HCT116 (cell line): ENCODE measurements at regions not wholly inside any gene's neighbourhood (a gene's known extent, or its start where the extent isn't known, plus 50 kb on each side); places are given as distances from the start of the nearest gene placed in this dataset.

Source experiments
- ATAC-seq: fragments of 200-7000 bp; cut with Tn5 transposase; 2 replicates; pipeline ENCODE4 v1.9.1; 2020; ENCODE audit warnings: mild to moderate bottlenecking, moderate library complexity
- BruUV-seq: library from RNA; stranded (reverse); fragments of 400-500 nt; replicated peaks from 2 replicates; lab custom pipeline; 2021; lab: Mats Ljungman, UMichigan
- CTCF ChIA-PET: fragments of 300-600 bp; sonication (Branson Sonifier 250); formaldehyde crosslinking; loops from one replicate; lab custom pipeline; 2021; ENCODE audit warnings: antibody characterized with exemption; lab: Charles Lee
- POLR2A ChIA-PET: fragments of 300-600, 350-600 bp; sonication (Branson Sonifier 250); formaldehyde crosslinking; loops from one replicate; lab custom pipeline; 2021; ENCODE audit warnings: antibody characterized with exemption; lab: Charles Lee
- RAD21 ChIA-PET, 2 experiments: fragments of 300-600 bp; sonication (Branson Sonifier 250); formaldehyde crosslinking; loops; one replicate each; lab custom pipeline; 2023; ENCODE audit warnings: low total read pairs in 2 of 2; ENCODE audit not compliant: uncharacterized antibody in 2 of 2, unreplicated experiment in 2 of 2, low non-redundant PET in 1 of 2; lab: Charles Lee
- DNase-seq: peaks from one replicate; pipeline ENCODE4 v3.0.0-alpha.2; 2010; ENCODE audit warnings: low read depth, low spot score
- H2AFZ ChIP-seq: fragments of 200-600 bp; shearing (Covaris generic), sonication (generic); 2 replicates; pipeline ENCODE4 v1.6.1; 2017; ENCODE audit warnings: low read depth, mixed run types, mixed read lengths, antibody characterized with exemption, low read length; ENCODE audit not compliant: poor library complexity, severe bottlenecking
- H3K27ac ChIP-seq: 2 replicates; pipeline ENCODE4 v1.5.1; 2012; ENCODE audit warnings: low read depth, low read length
- H3K27me3 ChIP-seq: fragments of 200-600 bp; sonication (generic); 2 replicates; pipeline ENCODE4 v1.6.1; 2016; ENCODE audit warnings: mixed run types, low read length, mixed read lengths; ENCODE audit not compliant: insufficient read depth
- H3K36me3 ChIP-seq, 2 experiments: fragments of 200-500 bp in 1 of 2; fragments of 200-600 bp in 1 of 2; sonication (Bioruptor generic) in 1 of 2; sonication (generic) in 1 of 2; 2 replicates each; pipeline versions ENCODE4 v1.5.1 to v1.6.1; 2014 to 2016; ENCODE audit warnings: low read length in 2 of 2, inconsistent platforms in 1 of 2, mixed read lengths in 1 of 2, mixed run types in 1 of 2; ENCODE audit not compliant: insufficient read depth in 2 of 2, control insufficient read depth in 1 of 2
- H3K4me1 ChIP-seq, 2 experiments: fragments of 200-600 bp in 1 of 2; sonication (generic) in 1 of 2; 2 replicates each; pipeline versions ENCODE4 v1.5.1 to v1.6.1; 2012 to 2017; ENCODE audit warnings: low read length in 2 of 2, inconsistent platforms in 1 of 2, mild to moderate bottlenecking in 1 of 2, mixed read lengths in 1 of 2, mixed run types in 1 of 2, moderate library complexity in 1 of 2; ENCODE audit not compliant: insufficient read depth in 2 of 2, control insufficient read depth in 1 of 2
- H3K4me2 ChIP-seq: fragments of 200-600 bp; sonication (generic); 2 replicates; pipeline ENCODE4 v1.6.1; 2017; ENCODE audit warnings: mixed run types, low read length, mixed read lengths
- H3K4me3 ChIP-seq, 2 experiments: fragments of 200-600 bp in 1 of 2; sonication (generic) in 1 of 2; replicated peaks in 1 of 2; 2 replicates each; pipeline ENCODE4 v1.5.1; 2011 to 2016; ENCODE audit warnings: low read length in 2 of 2, control low read depth in 1 of 2, low read depth in 1 of 2, mild to moderate bottlenecking in 1 of 2, mixed read lengths in 1 of 2, mixed run types in 1 of 2
- H3K79me2 ChIP-seq: fragments of 200-600 bp; sonication (generic); 2 replicates; pipeline ENCODE4 v1.6.1; 2017; ENCODE audit warnings: mild to moderate bottlenecking, mixed run types, low read length, moderate library complexity, mixed read lengths; ENCODE audit not compliant: insufficient read depth
- H3K9ac ChIP-seq: fragments of 200-600 bp; sonication (generic); 2 replicates; pipeline ENCODE4 v1.6.1; 2016; ENCODE audit warnings: low read length, mixed read lengths
- H3K9me2 ChIP-seq: fragments of 200-600 bp; sonication (generic), shearing (Covaris generic); 2 replicates; pipeline ENCODE4 v1.6.1; 2017; ENCODE audit warnings: mixed run types, mild to moderate bottlenecking, moderate library complexity; ENCODE audit not compliant: insufficient read depth
- H3K9me3 ChIP-seq, 2 experiments: fragments of 200-500 bp in 1 of 2; fragments of 200-600 bp in 1 of 2; sonication (Bioruptor generic) in 1 of 2; sonication (generic) in 1 of 2; 2 replicates each; pipeline ENCODE4 v1.6.1; 2014 to 2017; ENCODE audit warnings: low read length in 2 of 2, mixed read lengths in 2 of 2, inconsistent platforms in 1 of 2, low read depth in 1 of 2, mild to moderate bottlenecking in 1 of 2, mixed run types in 1 of 2, moderate library complexity in 1 of 2; ENCODE audit not compliant: control insufficient read depth in 1 of 2, insufficient read depth in 1 of 2
- H4K20me1 ChIP-seq: fragments of 200-600 bp; sonication (generic), shearing (Covaris generic); 2 replicates; pipeline ENCODE4 v1.6.1; 2017; ENCODE audit warnings: mixed run types, mild to moderate bottlenecking, moderate library complexity; ENCODE audit not compliant: insufficient read depth
- ATF3 ChIP-seq: IDR thresholded peaks from 2 replicates; pipeline ENCODE4 v1.6.1; 2012
- CBX3 ChIP-seq: IDR thresholded peaks from 2 replicates; pipeline ENCODE4 v1.6.1; 2012; ENCODE audit warnings: low read depth
- CEBPB ChIP-seq: IDR thresholded peaks from 2 replicates; pipeline ENCODE4 v1.6.1; 2012; ENCODE audit warnings: low read depth
- CTCF ChIP-seq, 3 experiments: fragments of 200-600 bp in 1 of 3; sonication (generic) in 1 of 3; IDR thresholded peaks in 2 of 3; conservative IDR thresholded peaks in 1 of 3; 2 replicates each; pipeline ENCODE4 v1.5.1; 2012 to 2017; ENCODE audit warnings: low read depth in 2 of 3, low read length in 2 of 3, antibody characterized with exemption in 1 of 3, borderline replicate concordance in 1 of 3, control low read depth in 1 of 3, mild to moderate bottlenecking in 1 of 3, mixed read lengths in 1 of 3, mixed run types in 1 of 3, moderate library complexity in 1 of 3; ENCODE audit not compliant: insufficient read depth in 1 of 3
- EZH2 ChIP-seq: fragments of 200-600 bp; sonication (generic); IDR thresholded peaks from 2 replicates; pipeline ENCODE4 v1.6.1; 2017; ENCODE audit warnings: antibody characterized with exemption, mixed run types
- EZH2phosphoT487 ChIP-seq: fragments of 200-600 bp; IDR thresholded peaks from 2 replicates; pipeline ENCODE4 v1.6.1; 2018; ENCODE audit warnings: antibody characterized with exemption, borderline replicate concordance
- FOSL1 ChIP-seq: IDR thresholded peaks from 2 replicates; pipeline ENCODE4 v1.6.1; 2012; ENCODE audit warnings: low read depth
- RAD21 ChIP-seq: IDR thresholded peaks from 2 replicates; pipeline ENCODE4 v1.6.1; 2012; ENCODE audit warnings: low read depth, mild to moderate bottlenecking
- REST ChIP-seq: IDR thresholded peaks from 2 replicates; pipeline ENCODE4 v1.6.1; 2012; ENCODE audit warnings: low read depth
- SIN3A ChIP-seq: IDR thresholded peaks from 2 replicates; pipeline ENCODE4 v1.6.1; 2012; ENCODE audit warnings: low read depth
- SP1 ChIP-seq: IDR thresholded peaks from 2 replicates; pipeline ENCODE4 v1.6.1; 2012; ENCODE audit warnings: low read depth
- SRF ChIP-seq: IDR thresholded peaks from 2 replicates; pipeline ENCODE4 v1.6.1; 2012; ENCODE audit warnings: low read depth
- TCF7L2 ChIP-seq: IDR thresholded peaks from 2 replicates; pipeline ENCODE4 v1.7.0; 2011; ENCODE audit warnings: borderline replicate concordance, inconsistent platforms; ENCODE audit not compliant: insufficient read depth, insufficient read length; ENCODE audit errors: extremely low read depth
- YY1 ChIP-seq: IDR thresholded peaks from 2 replicates; pipeline ENCODE4 v1.6.1; 2011; ENCODE audit warnings: low read length, low read depth, moderate library complexity, mild to moderate bottlenecking; ENCODE audit not compliant: insufficient replicate concordance; ENCODE audit errors: extremely low read depth
- ZBTB33 ChIP-seq: IDR thresholded peaks from 2 replicates; pipeline ENCODE4 v1.6.1; 2011; ENCODE audit warnings: mild to moderate bottlenecking, low read length, moderate library complexity; ENCODE audit not compliant: insufficient replicate concordance; ENCODE audit errors: extremely low read depth
- ZNF274 ChIP-seq: fragments of 200-500 bp; sonication (Bioruptor generic); IDR thresholded peaks from 2 replicates; pipeline ENCODE4 v1.6.1; 2014; ENCODE audit warnings: mild to moderate bottlenecking, low read depth, low read length, inconsistent platforms
- intact Hi-C: fragments of 100-400 bp; cut with micrococcal nuclease; formaldehyde crosslinking; loops from 2 replicates; pipeline ENCODE4 v1.10.0; 2022

GRCh38 chr15:96232335-96232734, 98.2 kb upstream of the NR2F2 start:
- no peak overlapping the region for H3K4me2 ChIP-seq
- no peak overlapping the region for H3K27ac ChIP-seq
- no peak for TF ChIP-seq TCF7L2
- no peak for TF ChIP-seq ATF3
- no peak for TF ChIP-seq EZH2
- no peak for TF ChIP-seq YY1
- no peak for TF ChIP-seq SIN3A
- TF ChIP-seq REST = no peak
- no peak for TF ChIP-seq SP1
- TF ChIP-seq ZBTB33 = no peak
- TF ChIP-seq CBX3 = no peak
- no peak for TF ChIP-seq EZH2phosphoT487
- TF ChIP-seq CEBPB = no peak
- TF ChIP-seq FOSL1 = no peak
- no peak for TF ChIP-seq ZNF274
- TF ChIP-seq CTCF (IDR thresholded peaks at IDR 0.05 in 2 of 3, conservative IDR thresholded peaks at IDR 0.05 in 1 of 3; ENCODE audit: borderline replicate concordance in 1 of 3, insufficient read depth in 1 of 3, low read depth in 2 of 3, low read length in 2 of 3) = no peak
- no peak for TF ChIP-seq SRF
- no peak for TF ChIP-seq RAD21
- TF ChIP-seq, all 23 proteins: peak for 0
- CTCF ChIA-PET = no interaction called here
- no peaks in the 10 kb centered on the region for H4K20me1 ChIP-seq
- no peaks in the 10 kb centered on the region for H3K9me3 ChIP-seq
- no peak overlapping the region for H3K4me3 ChIP-seq
- intact Hi-C loops = no loop called here
- no peaks in the 10 kb centered on the region for H3K27me3 ChIP-seq
- DNase-seq = no peak
- H2AFZ ChIP-seq = no peak overlapping the region
- no peak overlapping the region for H3K9ac ChIP-seq
- H3K4me1 ChIP-seq = peaks cover 3 to 24% of the 10 kb centered on the region in 2 experiments; a peak in 2 of 4 replicates
- no peaks in the 10 kb centered on the region for H3K36me3 ChIP-seq
- no peak for ATAC-seq
- no peaks in the 10 kb centered on the region for H3K9me2 ChIP-seq
- no TSS peak for BruUV-seq
- RAD21 ChIA-PET = no interaction called here
- POLR2A ChIA-PET = no interaction called here
- no peaks in the 10 kb centered on the region for H3K79me2 ChIP-seq
